Mesenchymal stem cell (in vitro differentiated cells and primary cell): ENCODE measurements at regions not wholly inside any gene's neighbourhood (a gene's known extent, or its start where the extent isn't known, plus 50 kb on each side); places are given as distances from the start of the nearest gene placed in this dataset.

Source experiments
- DNase-seq: peaks from one replicate; pipeline ENCODE4 v3.0.0-alpha.2; 2013
- H2AFZ ChIP-seq: one replicate; pipeline ENCODE4 v1.6.1; 2013; ENCODE audit warnings: low read depth, mild to moderate bottlenecking, control low read depth, inconsistent platforms, low read length, moderate library complexity
- H2AK5ac ChIP-seq: 2 replicates; pipeline ENCODE4 v1.6.1; 2013; ENCODE audit warnings: low read length, moderate library complexity, mild to moderate bottlenecking, inconsistent platforms; ENCODE audit not compliant: severe bottlenecking
- H2BK120ac ChIP-seq: one replicate; pipeline ENCODE4 v1.6.1; 2013; ENCODE audit warnings: low read depth, mild to moderate bottlenecking, inconsistent platforms, low read length, moderate library complexity
- H2BK12ac ChIP-seq, 2 experiments: one replicate each; pipeline ENCODE4 v1.6.1; 2013; ENCODE audit warnings: inconsistent platforms in 2 of 2, low read length in 2 of 2, mild to moderate bottlenecking in 2 of 2, moderate library complexity in 2 of 2, control low read depth in 1 of 2
- H2BK15ac ChIP-seq: one replicate; pipeline ENCODE4 v1.6.1; 2013; ENCODE audit warnings: mild to moderate bottlenecking, low read depth, inconsistent platforms; ENCODE audit not compliant: poor library complexity, severe bottlenecking
- H2BK5ac ChIP-seq: 2 replicates; pipeline ENCODE4 v1.6.1; 2013; ENCODE audit warnings: low read depth, mild to moderate bottlenecking, low read length, control low read depth, inconsistent platforms; ENCODE audit not compliant: poor library complexity, severe bottlenecking
- H3K14ac ChIP-seq, 2 experiments: one replicate each; pipeline ENCODE4 v1.6.1; 2013; ENCODE audit warnings: inconsistent platforms in 2 of 2, low read length in 2 of 2, control low read depth in 1 of 2, mild to moderate bottlenecking in 1 of 2, moderate library complexity in 1 of 2
- H3K18ac ChIP-seq, 2 experiments: one replicate each; pipeline ENCODE4 v1.6.1; 2013; ENCODE audit warnings: inconsistent platforms in 2 of 2, low read length in 2 of 2, control low read depth in 1 of 2, low read depth in 1 of 2, mild to moderate bottlenecking in 1 of 2
- H3K23ac ChIP-seq, 2 experiments: one replicate each; pipeline ENCODE4 v1.6.1; 2013; ENCODE audit warnings: inconsistent platforms in 2 of 2, low read length in 2 of 2, mild to moderate bottlenecking in 2 of 2, moderate library complexity in 2 of 2, control low read depth in 1 of 2
- H3K27ac ChIP-seq: 2 replicates; pipeline ENCODE4 v1.5.1; 2013; ENCODE audit warnings: mild to moderate bottlenecking, moderate library complexity, low read length, control low read depth, inconsistent platforms; ENCODE audit not compliant: poor library complexity, severe bottlenecking
- H3K27me3 ChIP-seq, 2 experiments: 2 replicates each; pipeline versions ENCODE4 v1.6.1 to v1.7.0; 2013; ENCODE audit warnings: low read length in 2 of 2, mild to moderate bottlenecking in 2 of 2, moderate library complexity in 2 of 2, control low read depth in 1 of 2, inconsistent platforms in 1 of 2; ENCODE audit not compliant: control insufficient read depth in 1 of 2, insufficient read depth in 1 of 2
- H3K36me3 ChIP-seq, 2 experiments: 2 replicates each; pipeline versions ENCODE4 v1.6.1 to v1.7.0; 2013; ENCODE audit warnings: low read length in 2 of 2, control low read depth in 1 of 2, inconsistent platforms in 1 of 2, low read depth in 1 of 2, mild to moderate bottlenecking in 1 of 2; ENCODE audit not compliant: insufficient read depth in 2 of 2, control insufficient read depth in 1 of 2
- H3K4ac ChIP-seq, 2 experiments: one replicate each; pipeline ENCODE4 v1.6.1; 2013; ENCODE audit warnings: inconsistent platforms in 2 of 2, low read length in 2 of 2, mild to moderate bottlenecking in 2 of 2, moderate library complexity in 2 of 2, control low read depth in 1 of 2, low read depth in 1 of 2
- H3K4me1 ChIP-seq: 2 replicates; pipeline ENCODE4 v1.6.1; 2013; ENCODE audit warnings: low read depth, low read length, control low read depth; ENCODE audit not compliant: control insufficient read depth, insufficient read depth
- H3K4me2 ChIP-seq: 2 replicates; pipeline ENCODE4 v1.6.1; 2013; ENCODE audit warnings: low read length, mild to moderate bottlenecking, inconsistent platforms; ENCODE audit not compliant: poor library complexity, severe bottlenecking
- H3K4me3 ChIP-seq, 2 experiments: 2 replicates each; pipeline versions ENCODE4 v1.5.1 to v1.7.0; 2013; ENCODE audit warnings: low read length in 2 of 2, mild to moderate bottlenecking in 2 of 2, control low read depth in 1 of 2, low read depth in 1 of 2; ENCODE audit not compliant: insufficient read depth in 1 of 2
- H3K79me1 ChIP-seq: replicated peaks from 2 replicates; pipeline ENCODE4 v1.6.1; 2013; ENCODE audit warnings: mild to moderate bottlenecking, control low read depth, low read length, inconsistent platforms; ENCODE audit not compliant: poor library complexity, severe bottlenecking
- H3K9ac ChIP-seq: 2 replicates; pipeline ENCODE4 v1.7.0; 2013; ENCODE audit warnings: mild to moderate bottlenecking, low read length, moderate library complexity
- H3K9me3 ChIP-seq: 2 replicates; pipeline ENCODE4 v1.7.0; 2013; ENCODE audit warnings: mild to moderate bottlenecking, low read length; ENCODE audit not compliant: control insufficient read depth
- H4K8ac ChIP-seq: one replicate; pipeline ENCODE4 v1.6.1; 2013; ENCODE audit warnings: inconsistent platforms, mild to moderate bottlenecking, low read length, moderate library complexity
- H4K91ac ChIP-seq: one replicate; pipeline ENCODE4 v1.6.1; 2013; ENCODE audit warnings: mild to moderate bottlenecking, low read length, inconsistent platforms
- WGBS: methylation state at CpG from one replicate; pipeline ENCODE4 v1.1.7; 2013; ENCODE audit warnings: mixed read lengths; 5-methylcytosine and 5-hydroxymethylcytosine counted together

GRCh38 chr11:129631201-129631600 is 184.4 kb upstream of the TMEM45B start:
- Histone ChIP-seq H4K91ac (no peak overlapping the region), H3K4me1 (no peaks in the 10 kb centered on the region), H3K9me3 (peaks cover 10% of the 10 kb centered on the region), H2AK5ac (no peak overlapping the region), H3K27ac (no peak overlapping the region), H3K14ac (no peak overlapping the region), H2BK15ac (no peak overlapping the region), H2BK120ac (no peak overlapping the region), H2BK5ac (no peak overlapping the region), H3K36me3 (no peaks in the 10 kb centered on the region), H3K79me1 (no peaks in the 10 kb centered on the region), H3K23ac (no peak overlapping the region), H3K9ac (no peak overlapping the region), H3K4ac (no peak overlapping the region), H4K8ac (no peak overlapping the region), H3K4me2 (no peak overlapping the region), H2AFZ (no peak overlapping the region), H3K4me3 (no peak overlapping the region), H3K27me3 (no peaks in the 10 kb centered on the region), H2BK12ac (no peak overlapping the region), H3K18ac (no peak overlapping the region)
- no peak for DNase-seq
- 100% methylated on average over 1 of the region's 2 CpGs for WGBS

GRCh38 chr11:129636926-129637325 is 178.7 kb upstream of the TMEM45B start:
- H3K27ac ChIP-seq: no peak overlapping the region
- no peak overlapping the region for H3K4me2 ChIP-seq
- H2AFZ ChIP-seq: no peak overlapping the region
- H3K14ac ChIP-seq: no peak overlapping the region
- H3K9me3 ChIP-seq: peaks cover 3% of the 10 kb centered on the region
- H3K4me1 ChIP-seq: peaks cover 9% of the 10 kb centered on the region
- DNase-seq: peak; percentile 13
- 93% methylated on average over 3 of the region's 6 CpGs for WGBS
- H2BK15ac ChIP-seq: no peak overlapping the region
- H3K23ac ChIP-seq: no peak overlapping the region
- no peak overlapping the region for H2AK5ac ChIP-seq
- no peak overlapping the region for H4K91ac ChIP-seq
- H3K79me1 ChIP-seq: no peaks in the 10 kb centered on the region
- no peak overlapping the region for H2BK5ac ChIP-seq
- H2BK12ac ChIP-seq: no peak overlapping the region
- no peaks in the 10 kb centered on the region for H3K36me3 ChIP-seq
- H3K4me3 ChIP-seq: no peak overlapping the region
- H3K18ac ChIP-seq: no peak overlapping the region
- no peak overlapping the region for H3K9ac ChIP-seq
- H2BK120ac ChIP-seq: no peak overlapping the region
- H4K8ac ChIP-seq: no peak overlapping the region
- H3K27me3 ChIP-seq: no peaks in the 10 kb centered on the region
- H3K4ac ChIP-seq: no peak overlapping the region

DNA sequence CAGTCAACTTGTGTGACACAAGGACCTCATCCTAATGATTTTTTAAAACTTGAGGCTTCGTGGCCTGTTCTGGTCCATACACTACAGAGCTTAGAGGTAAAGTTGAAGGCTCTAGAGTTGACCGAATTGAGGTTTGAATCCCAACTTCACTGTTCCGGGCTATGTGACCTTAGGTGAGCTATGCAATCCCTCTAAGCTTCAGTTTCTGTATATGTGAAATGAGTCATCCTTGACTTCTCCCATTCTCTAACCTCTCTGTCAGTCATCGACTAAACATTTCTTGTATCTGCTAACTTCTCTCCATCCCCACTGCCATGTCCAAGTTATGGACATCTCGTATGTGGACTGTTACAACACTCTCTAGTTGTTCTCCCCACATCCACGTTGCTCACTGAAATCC is 178.2 kb upstream of the TMEM45B start:
- Histone ChIP-seq H3K4ac (no peak overlapping the region), H3K4me2 (no peak overlapping the region), H2AK5ac (no peak overlapping the region), H2AFZ (no peak overlapping the region), H3K4me3 (no peak overlapping the region), H4K8ac (peak overlapping the region; percentile 3), H3K4me1 (peaks cover 9% of the 10 kb centered on the region), H3K79me1 (no peaks in the 10 kb centered on the region), H2BK15ac (no peak overlapping the region), H3K9me3 (peaks cover 3% of the 10 kb centered on the region), H3K18ac (peak overlapping the region in 1 of 2 experiments; percentile 48), H2BK12ac (peak overlapping the region in 1 of 2 experiments; percentile 3), H2BK5ac (no peak overlapping the region), H3K14ac (no peak overlapping the region), H3K27me3 (no peaks in the 10 kb centered on the region), H3K9ac (no peak overlapping the region), H2BK120ac (no peak overlapping the region), H3K36me3 (no peaks in the 10 kb centered on the region), H3K27ac (no peak overlapping the region), H3K23ac (no peak overlapping the region), H4K91ac (no peak overlapping the region)
- peak; percentile 63 for DNase-seq
- WGBS: 50% methylated on average over 6 of the region's 6 CpGs

DNA sequence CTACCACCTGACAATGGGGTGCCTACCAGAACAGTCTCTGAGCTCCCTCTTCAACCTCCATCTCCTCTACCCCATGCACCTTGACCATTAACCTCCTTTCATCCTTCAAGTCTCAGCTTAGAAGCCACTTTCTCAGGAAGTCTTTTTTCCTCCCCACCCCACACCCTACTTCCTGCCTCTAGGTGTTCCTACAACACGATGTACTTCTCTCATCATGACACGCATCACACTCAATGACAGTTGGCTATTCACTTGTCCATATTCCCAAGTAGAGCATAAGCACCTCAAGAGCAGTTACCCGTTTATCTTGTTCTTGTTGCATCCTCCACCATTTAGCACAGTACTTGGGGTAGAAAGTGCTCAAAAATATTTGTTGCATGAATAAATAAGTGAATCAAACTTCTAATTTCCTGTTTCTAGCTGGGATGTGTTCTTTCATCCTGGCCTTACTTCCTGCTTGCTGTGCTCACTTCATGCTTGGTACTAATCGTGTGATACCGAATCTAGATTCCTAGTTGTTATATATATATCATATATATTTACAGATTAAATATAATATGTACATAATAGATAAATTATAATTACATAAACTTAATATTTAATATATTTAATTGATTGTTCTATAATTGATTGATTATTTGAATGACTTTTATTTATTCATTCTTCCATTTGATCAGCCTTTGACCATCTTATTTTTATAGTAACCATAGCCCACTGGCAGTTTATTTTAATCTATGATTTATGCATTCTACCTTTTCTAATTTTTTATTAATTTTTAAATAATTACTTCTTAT is 177.5 kb upstream of the TMEM45B start:
- Histone ChIP-seq H3K79me1 (no peaks in the 10 kb centered on the region), H3K4me3 (no peak overlapping the region), H3K23ac (no peak overlapping the region), H3K27ac (no peak overlapping the region), H3K9me3 (no peaks in the 10 kb centered on the region), H3K4ac (no peak overlapping the region), H2BK120ac (no peak overlapping the region), H2BK5ac (no peak overlapping the region), H2BK15ac (no peak overlapping the region), H2BK12ac (peak overlapping the region; percentile 74 to 79), H3K18ac (peak overlapping the region in 1 of 2 experiments; percentile 50), H3K14ac (no peak overlapping the region), H2AFZ (no peak overlapping the region), H3K9ac (no peak overlapping the region), H3K4me1 (peaks cover 11% of the 10 kb centered on the region), H3K4me2 (no peak overlapping the region), H4K91ac (no peak overlapping the region), H2AK5ac (peak overlapping the region; percentile 45), H4K8ac (peak overlapping the region; percentile 3), H3K27me3 (no peaks in the 10 kb centered on the region), H3K36me3 (no peaks in the 10 kb centered on the region)
- no peak for DNase-seq
- 77% methylated on average over 3 of the region's 5 CpGs for WGBS
